Lower leg skin (tissue), 4 donors: ENCODE measurements at regions not wholly inside any gene's neighbourhood (a gene's known extent, or its start where the extent isn't known, plus 50 kb on each side); places are given as distances from the start of the nearest gene placed in this dataset.
"Not testable (repeated sequence)": the region's sequence is repeated elsewhere in the genome, so short reads cannot be mapped to it uniquely, and the experiment has no call there.

Experiments
- DNase-seq, 2 donors: peaks; one replicate each; pipeline ENCODE4 v3.0.0-alpha.2; 2019; ENCODE audit warnings: low spot score in 2 of 2
- H3K4me3 ChIP-seq: fragments of 200-600 bp; sonication (generic); 2 replicates; pipeline ENCODE4 v1.5.1; 2017; ENCODE audit warnings: mild to moderate bottlenecking, low read depth; ENCODE audit not compliant: poor library complexity, severe bottlenecking
- CTCF ChIP-seq, 3 donors: fragments of 450-650 bp; IDR thresholded peaks; one replicate each; pipeline ENCODE4 v1.5.1; 2016; ENCODE audit warnings: antibody characterized with exemption in 3 of 3, mild to moderate bottlenecking in 3 of 3, moderate library complexity in 2 of 3
- POLR2A ChIP-seq, 2 donors: fragments of 450-650 bp; IDR thresholded peaks; one replicate each; pipeline ENCODE4 v1.6.1; 2016 to 2017; ENCODE audit warnings: antibody characterized with exemption in 2 of 2, mild to moderate bottlenecking in 1 of 2, moderate library complexity in 1 of 2
- WGBS, 2 donors: methylation state at CpG; one replicate each; pipeline ENCODE4 v1.1.5; 2018; 5-methylcytosine and 5-hydroxymethylcytosine counted together
- intact Hi-C: fragments of 100-400 bp; cut with DNase I; formaldehyde crosslinking; loops from one replicate; pipeline ENCODE4 v1.15.0; 2023; ENCODE audit warnings: low total_unique reads

DNA sequence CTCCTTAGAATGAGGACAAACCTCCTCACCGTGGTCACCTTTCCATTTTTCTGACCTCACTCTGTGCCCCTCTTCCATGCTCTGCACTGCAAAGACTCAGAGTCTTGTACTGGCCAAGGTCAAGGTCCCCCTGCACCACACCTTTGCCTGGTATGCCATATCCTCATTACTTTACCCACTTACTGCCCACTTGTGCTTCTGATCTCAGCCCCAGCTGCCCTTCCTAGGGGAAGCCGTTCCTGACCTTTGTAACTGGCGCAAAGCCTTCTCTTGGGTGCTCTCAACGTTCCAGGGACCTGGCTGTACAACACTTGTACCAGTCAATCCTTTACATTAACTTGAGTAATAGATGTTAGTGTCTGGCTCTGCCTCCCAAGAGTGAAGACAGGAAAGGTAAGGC lies 256.0 kb downstream of the SV2B start:
- WGBS, 2 donors = 81 to 90% methylated on average over 4 of the region's 4 CpGs
- DNase-seq = no peak
- TF ChIP-seq CTCF (IDR thresholded peaks at IDR 0.05) (no peak), POLR2A (IDR thresholded peaks at IDR 0.05) (no peak)
- intact Hi-C loops = no loop called here
- H3K4me3 ChIP-seq = no peak overlapping the region

GRCh38 chr15:91357011-91357410 lies 257.0 kb downstream of the SV2B start:
- H3K4me3 ChIP-seq = no peak overlapping the region
- DNase-seq = no peak
- 64 to 69% methylated on average over 3 of the region's 3 CpGs for WGBS, 2 donors
- TF ChIP-seq CTCF (IDR thresholded peaks at IDR 0.05) = no peak
- TF ChIP-seq POLR2A (IDR thresholded peaks at IDR 0.05) = no peak
- intact Hi-C loops = no loop called here

GRCh38 chr15:91357486-91357885 lies 257.4 kb downstream of the SV2B start:
- DNase-seq = no peak
- no peak for TF ChIP-seq CTCF (IDR thresholded peaks at IDR 0.05)
- no peak for TF ChIP-seq POLR2A (IDR thresholded peaks at IDR 0.05)
- no peak overlapping the region for H3K4me3 ChIP-seq
- intact Hi-C loops = no loop called here
- WGBS, 2 donors = 75 to 80% methylated on average over 10 of the region's 10 CpGs

DNA sequence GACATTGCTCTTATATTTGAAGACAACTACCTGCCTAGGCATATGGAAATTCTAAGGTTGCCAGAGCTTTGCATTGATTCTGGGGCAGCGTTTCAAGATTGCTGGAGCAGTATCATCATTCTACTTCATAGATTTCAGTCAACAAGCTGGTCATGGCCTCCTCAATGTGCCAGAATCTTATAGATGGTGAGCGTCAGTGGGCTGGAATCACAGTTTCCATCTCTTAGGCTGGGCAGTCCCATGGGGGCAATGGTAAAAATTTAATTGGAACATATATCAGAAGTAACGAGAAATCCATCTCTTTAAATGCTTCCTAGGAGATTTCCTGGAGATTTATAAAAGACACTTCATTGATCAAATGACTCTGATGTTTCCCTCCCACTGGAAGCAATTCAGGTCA lies 258.3 kb downstream of the SV2B start:
- DNase-seq = no peak
- H3K4me3 ChIP-seq = no peak overlapping the region
- TF ChIP-seq POLR2A (IDR thresholded peaks at IDR 0.05) (no peak), CTCF (IDR thresholded peaks at IDR 0.05) (no peak)
- 75 to 83% methylated on average over 3 of the region's 3 CpGs for WGBS, 2 donors
- intact Hi-C loops = no loop called here

DNA sequence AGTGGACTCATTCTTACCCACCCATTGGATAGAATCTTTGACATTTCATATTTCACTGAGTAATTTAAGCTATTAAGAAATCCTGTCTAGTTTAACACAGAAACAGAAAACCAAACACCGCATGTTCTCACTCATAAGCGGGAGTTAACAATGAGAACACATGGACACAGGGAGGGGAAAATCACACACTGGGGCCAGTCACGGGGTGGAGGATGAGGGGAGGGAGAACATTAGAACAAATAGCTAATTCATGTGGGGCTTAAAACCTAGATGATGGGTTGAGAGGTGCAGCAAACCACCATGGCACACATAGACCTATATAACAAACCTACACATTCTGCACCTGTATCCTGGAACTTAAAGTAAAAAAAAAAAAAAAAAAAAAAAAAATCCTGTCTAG lies 261.6 kb downstream of the SV2B start:
- DNase-seq, H3K4me3 ChIP-seq, intact Hi-C loops: not testable (repeated sequence)
- 75 to 86% methylated on average over 3 of the region's 3 CpGs for WGBS, 2 donors

DNA sequence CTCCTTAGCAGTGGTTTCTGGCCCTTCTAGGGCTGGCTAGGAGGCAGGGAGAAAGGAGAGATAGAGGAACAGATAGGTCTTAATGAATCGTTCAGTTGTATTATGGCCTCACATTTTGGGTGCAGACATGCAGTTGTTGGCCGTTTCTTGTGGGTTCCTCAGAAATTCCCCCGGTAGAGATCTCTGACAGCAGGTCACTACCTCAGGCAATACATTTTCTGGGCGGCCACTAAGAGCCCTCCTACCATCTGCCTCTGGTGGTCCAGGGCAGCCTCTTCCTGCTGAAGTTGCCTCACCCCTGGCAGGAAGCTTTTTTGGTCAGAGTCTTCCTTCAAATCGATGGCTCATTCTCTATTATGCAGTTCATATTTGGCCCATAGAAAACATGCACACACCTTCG lies 266.1 kb downstream of the SV2B start:
- intact Hi-C loops = no loop called here
- WGBS, 2 donors = 79 to 83% methylated on average over 6 of the region's 6 CpGs
- no peak for DNase-seq
- no peak overlapping the region for H3K4me3 ChIP-seq
- no peak for TF ChIP-seq CTCF (IDR thresholded peaks at IDR 0.05)
